ENCODE measurements at regions not wholly inside any gene's neighbourhood (a gene's known extent, or its start where the extent isn't known, plus 50 kb on each side); places are given as distances from the start of the nearest gene placed in this dataset.

DNA sequence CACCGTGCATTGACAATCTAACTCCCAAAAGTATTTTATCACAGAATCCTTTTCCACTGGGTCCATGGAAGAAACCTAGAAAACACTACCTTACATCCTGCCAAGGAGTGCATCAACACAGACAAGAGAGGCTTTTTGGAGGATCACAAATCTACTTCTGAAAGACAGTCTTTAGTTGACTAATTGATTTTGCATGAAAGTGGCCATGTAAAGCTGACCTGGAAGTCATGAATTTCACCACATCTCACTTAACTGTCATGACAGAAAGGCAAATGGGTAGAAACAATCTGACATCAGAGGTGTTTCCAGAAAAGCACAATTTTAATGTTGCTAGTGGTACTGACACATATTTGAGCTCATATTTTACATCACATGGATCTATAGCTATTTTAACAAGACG is 101.6 kb downstream of the FAM76B start:
- Histone ChIP-seq H4K5ac (ENCODE audit: low read depth, low read length) (no peak overlapping the region), H4K91ac (ENCODE audit: insufficient read depth, low read depth, low read length) (no peak overlapping the region), H2AK5ac (ENCODE audit: low read depth, low read length) (no peak overlapping the region), H3K9ac (ENCODE audit: low read depth, low read length) (no peak overlapping the region), H3K27ac (ENCODE audit: insufficient read depth, low read length) (no peak overlapping the region), H2BK120ac (ENCODE audit: low read depth, low read length) (no peak overlapping the region), H3K23ac (ENCODE audit: low read depth, low read length) (no peak overlapping the region), H2BK5ac (ENCODE audit: low read depth, low read length, poor library complexity, severe bottlenecking) (no peak overlapping the region), H3K4ac (ENCODE audit: low read depth, low read length) (no peak overlapping the region), H3K14ac (replicated peaks; ENCODE audit: low read depth, low read length) (no peak overlapping the region), H4K8ac (ENCODE audit: low read depth in 2 of 2, low read length in 2 of 2) (no peak overlapping the region), H3K18ac (ENCODE audit: low read depth, low read length) (no peak overlapping the region), H2AK9ac (replicated peaks; ENCODE audit: low read depth, low read length, poor library complexity) (no peak overlapping the region), H3K9me3 (ENCODE audit: control insufficient read depth, insufficient read depth, low read length) (no peaks in the 10 kb centered on the region), H2BK20ac (ENCODE audit: low read depth, low read length) (no peak overlapping the region), H3K79me1 (ENCODE audit: low read depth in 1 of 2, low read length in 2 of 2) (no peaks in the 10 kb centered on the region), H2AFZ (replicated peaks; ENCODE audit: low read length, poor library complexity) (no peak overlapping the region), H3K9me1 (ENCODE audit: insufficient read depth, low read length) (no peaks in the 10 kb centered on the region), H3K4me3 (ENCODE audit: insufficient read depth, low read depth, low read length) (no peak overlapping the region), H3K4me1 (ENCODE audit: control insufficient read depth, insufficient read depth, low read length) (peaks cover 2% of the 10 kb centered on the region; the same call in 1 of the 2 replicates), H3K4me2 (ENCODE audit: low read depth, low read length) (no peak overlapping the region), H3K36me3 (ENCODE audit: control insufficient read depth, insufficient read depth, low read length) (no peaks in the 10 kb centered on the region), H3K56ac (ENCODE audit: extremely low read depth, insufficient read depth, low read length) (no peak overlapping the region), H3K27me3 (ENCODE audit: control insufficient read depth, insufficient read depth, low read length) (peaks cover 1% of the 10 kb centered on the region; the same call in 1 of the 2 replicates), H4K20me1 (ENCODE audit: insufficient read depth, low read length) (no peaks in the 10 kb centered on the region), H2BK15ac (ENCODE audit: low read depth, low read length) (no peak overlapping the region)
- in situ Hi-C loops (cut with MboI; ENCODE audit: low sequenced_read_pairs) = no loop called here
- DNase-seq (no peak), ATAC-seq (ENCODE audit: low read depth) (no peak)
- ChIA-PET CTCF (no interaction called here), POLR2A (ENCODE audit: unreplicated experiment) (no interaction called here)
- dilution Hi-C loops (cut with HindIII; ENCODE audit: low sequenced_read_pairs, unreplicated experiment) = no loop called here
- BruUV-seq (replicated peaks) = no TSS peak
- intact Hi-C loops (cut with micrococcal nuclease) = no loop called here
- TF ChIP-seq RCOR1 (IDR thresholded peaks at IDR 0.05; ENCODE audit: insufficient replicate concordance, low read length) (no peak), BHLHE40 (IDR thresholded peaks at IDR 0.05; ENCODE audit: low read depth, low read length) (no peak)
- TF ChIP-seq, protein P1, sequence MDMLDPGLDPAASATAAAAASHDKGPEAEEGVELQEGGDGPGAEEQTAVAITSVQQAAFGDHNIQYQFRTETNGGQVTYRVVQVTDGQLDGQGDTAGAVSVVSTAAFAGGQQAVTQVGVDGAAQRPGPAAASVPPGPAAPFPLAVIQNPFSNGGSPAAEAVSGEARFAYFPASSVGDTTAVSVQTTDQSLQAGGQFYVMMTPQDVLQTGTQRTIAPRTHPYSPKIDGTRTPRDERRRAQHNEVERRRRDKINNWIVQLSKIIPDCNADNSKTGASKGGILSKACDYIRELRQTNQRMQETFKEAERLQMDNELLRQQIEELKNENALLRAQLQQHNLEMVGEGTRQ (IDR thresholded peaks at IDR 0.05; ENCODE audit: low read depth, low read length) = no peak
- no CpG with 5 or more reads among the region's 2 CpGs for WGBS, 2 experiments (ENCODE audit: extremely low coverage in 2 of 2, insufficient read length in 1 of 2)

Measured in IMR-90 (cell line).